DMS114 treated with DMSO at 0.1 percent for 48 hours (cell line): ENCODE measurements at regions not wholly inside any gene's neighbourhood (a gene's known extent, or its start where the extent isn't known, plus 50 kb on each side); places are given as distances from the start of the nearest gene placed in this dataset.
"Not testable (repeated sequence)": the region's sequence is repeated elsewhere in the genome, so short reads cannot be mapped to it uniquely, and the experiment has no call there.

Experiments
- DNase-seq: peaks from one replicate; lab custom pipeline; 2025; ENCODE audit not compliant: unreplicated experiment; lab: John Stamatoyannopoulos, UW

- DNase-seq, result no peak
These were observed 83.1 kb downstream of the MSX2 start for GRCh38 chr5:174807471-174807870.

- DNase-seq, result no peak
These were observed 82.3 kb downstream of the MSX2 start for GRCh38 chr5:174806729-174807128.

GRCh38 chr5:174801798-174802197 is 77.4 kb downstream of the MSX2 start:
- no peak for DNase-seq

DNA sequence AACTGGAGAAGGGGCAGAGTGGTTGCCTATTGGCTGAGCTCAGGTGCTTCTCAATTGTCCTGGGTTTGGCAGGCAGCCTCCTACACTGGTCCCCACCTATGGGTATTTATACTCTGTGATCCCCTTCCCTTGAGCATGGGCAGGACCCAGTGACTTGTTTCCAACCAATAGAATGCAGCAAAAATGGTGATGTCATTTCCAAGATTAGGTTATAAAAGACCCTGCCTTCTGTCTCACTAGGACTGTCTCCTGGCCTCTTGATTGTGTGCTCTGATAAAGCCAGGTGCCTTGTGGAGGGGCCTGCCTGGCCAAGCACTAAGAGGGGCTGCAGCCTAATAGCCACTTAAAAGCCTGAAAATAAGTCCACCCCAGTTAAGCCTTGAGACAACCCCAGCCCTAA is 76.1 kb downstream of the MSX2 start:
- DNase-seq, result no peak

DNA sequence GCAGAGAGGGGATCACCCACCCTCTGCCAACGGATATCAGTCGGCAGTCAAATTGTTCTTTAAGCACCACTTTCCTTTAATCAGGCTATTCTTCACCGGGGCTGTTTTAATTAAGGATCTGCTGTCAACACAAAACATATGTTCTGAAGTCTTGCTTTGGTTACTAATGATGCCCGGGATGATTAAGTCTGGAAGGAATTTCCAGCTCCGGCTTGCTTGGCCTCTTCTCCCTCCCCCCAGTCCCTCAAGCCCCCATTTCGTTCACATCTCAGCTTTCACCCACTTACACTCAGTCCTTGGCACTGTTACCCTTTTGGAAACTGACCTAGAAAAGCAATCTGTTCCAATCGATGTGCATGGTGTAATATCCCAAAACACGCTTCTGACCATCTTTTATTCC is 74.7 kb downstream of the MSX2 start:
- no peak for DNase-seq

DNA sequence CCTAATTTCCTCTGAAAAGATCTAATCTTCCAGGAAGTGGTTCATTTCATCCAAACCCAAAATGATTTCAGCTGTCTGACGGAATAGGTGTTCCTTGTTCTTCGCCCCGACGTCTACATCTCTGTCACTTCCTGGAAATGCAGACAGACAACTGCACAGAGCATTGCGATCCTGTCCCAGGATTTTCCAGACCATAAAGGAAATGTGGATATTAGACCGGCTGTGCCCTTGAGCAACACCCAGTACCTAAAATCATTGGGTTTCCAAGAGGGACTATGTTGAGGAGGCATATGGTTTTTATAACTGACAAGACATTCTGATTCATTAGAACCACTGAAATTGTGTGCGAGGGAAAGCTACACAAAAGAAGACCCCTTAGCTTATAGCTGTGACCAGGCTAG is 74.2 kb downstream of the MSX2 start:
- DNase-seq, result no peak

DNA sequence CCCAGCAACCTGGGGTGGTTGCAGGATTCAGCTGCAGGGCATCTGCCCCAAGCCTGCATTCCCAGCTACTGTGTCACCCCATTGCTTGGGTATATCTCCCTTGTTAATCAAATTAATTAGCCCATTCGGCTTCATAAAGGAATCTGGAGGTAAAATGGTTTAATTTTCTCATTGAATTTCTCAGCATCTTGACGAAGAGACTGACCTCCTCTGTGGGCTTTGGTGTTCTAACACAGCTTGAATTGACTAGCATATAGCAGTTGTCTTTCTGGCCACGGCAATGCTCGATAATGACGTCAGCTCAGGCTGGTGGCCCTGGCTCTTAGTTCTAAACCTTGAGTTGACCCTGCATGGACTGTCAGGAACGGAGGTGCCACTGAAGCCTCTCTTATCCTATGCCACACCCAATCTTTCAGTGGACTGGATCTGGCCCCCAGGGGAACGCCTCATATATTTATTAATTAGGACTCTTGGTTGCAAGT is 72.4 kb downstream of the MSX2 start:
- DNase-seq, result no peak

- DNase-seq, result no peak
These were observed 70.7 kb downstream of the MSX2 start for GRCh38 chr5:174794931-174795672.

GRCh38 chr5:174793684-174794328 is 69.4 kb downstream of the MSX2 start:
- DNase-seq, result peak; percentile 42

DNA sequence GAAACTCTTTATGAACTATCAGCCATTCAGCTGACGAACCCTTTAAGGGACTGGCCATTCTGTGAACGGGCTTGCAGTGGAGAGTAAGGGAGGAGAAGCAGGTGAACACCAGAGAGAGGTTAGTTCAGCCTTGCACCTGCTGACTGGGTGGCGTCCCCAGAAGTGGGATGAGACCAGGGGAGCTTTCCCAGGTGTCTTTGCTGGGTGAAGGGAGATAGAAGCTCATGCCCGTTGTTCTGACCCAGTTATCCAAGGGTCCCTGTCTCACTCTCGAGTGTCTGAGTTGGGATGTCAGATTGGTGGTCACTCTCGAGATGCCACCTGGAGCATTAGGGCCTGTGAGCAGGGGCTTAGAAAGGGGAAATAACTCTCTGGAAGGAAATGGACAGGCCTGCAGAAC is 68.7 kb downstream of the MSX2 start:
- no peak for DNase-seq

GRCh38 chr5:174792265-174792664 is 67.9 kb downstream of the MSX2 start:
- DNase-seq, result not testable (repeated sequence)

- no peak for DNase-seq
These were observed 66.5 kb downstream of the MSX2 start for GRCh38 chr5:174790906-174791305.

- DNase-seq, result no peak
These were observed 65.2 kb downstream of the MSX2 start for GRCh38 chr5:174789596-174789995.

GRCh38 chr5:174785120-174785680 is 60.8 kb downstream of the MSX2 start:
- no peak for DNase-seq
